H1 (cell line): ENCODE measurements at regions not wholly inside any gene's neighbourhood (a gene's known extent, or its start where the extent isn't known, plus 50 kb on each side); places are given as distances from the start of the nearest gene placed in this dataset.

Experiments used
- CTCF ChIA-PET: fragments of 300-600 bp; sonication (Branson Sonifier 250); formaldehyde crosslinking; loops from one replicate; lab custom pipeline; 2021; ENCODE audit not compliant: partially characterized antibody; lab: Charles Lee
- POLR2A ChIA-PET: fragments of 300-600 bp; sonication (Branson Sonifier 250); formaldehyde crosslinking; loops from one replicate; lab custom pipeline; 2021; ENCODE audit warnings: inconsistent platforms; ENCODE audit not compliant: partially characterized antibody; lab: Charles Lee
- DNase-seq, 2 experiments: peaks; one replicate each; pipeline versions ENCODE4 v3.0.0 to v3.0.0-alpha.2; 2010 to 2022; ENCODE audit warnings: low spot score in 2 of 2, low read depth in 1 of 2, mixed read lengths in 1 of 2
- FAIRE-seq: peaks from 2 replicates; lab custom pipeline; 2011; peaks lifted over from hg19 to GRCh38; lab: Jason Lieb, UNC
- H2AFZ ChIP-seq: 2 replicates; pipeline ENCODE4 v1.8.1; 2012; ENCODE audit warnings: low read length, inconsistent platforms
- H2AK5ac ChIP-seq: 2 replicates; pipeline ENCODE4 v1.6.1; 2013; ENCODE audit warnings: low read depth, low read length
- H2BK120ac ChIP-seq: replicated peaks from 2 replicates; pipeline ENCODE3; 2013; ENCODE audit warnings: low read depth, low read length, inconsistent platforms
- H2BK12ac ChIP-seq: 2 replicates; pipeline ENCODE4 v1.6.1; 2013; ENCODE audit warnings: low read depth, low read length
- H2BK15ac ChIP-seq: 2 replicates; pipeline ENCODE4 v1.6.1; 2013; ENCODE audit warnings: low read length
- H2BK20ac ChIP-seq: 2 replicates; pipeline ENCODE4 v1.6.1; 2013; ENCODE audit warnings: low read length
- H2BK5ac ChIP-seq: 2 replicates; pipeline ENCODE4 v1.6.1; 2013; ENCODE audit warnings: low read depth, low read length
- H3K14ac ChIP-seq: 2 replicates; pipeline ENCODE4 v1.6.1; 2013; ENCODE audit warnings: inconsistent platforms; ENCODE audit not compliant: insufficient read length
- H3K18ac ChIP-seq: 2 replicates; pipeline ENCODE4 v1.6.1; 2013; ENCODE audit warnings: low read length; ENCODE audit errors: extremely low read depth
- H3K23ac ChIP-seq: 2 replicates; pipeline ENCODE4 v1.6.1; 2013; ENCODE audit warnings: inconsistent platforms; ENCODE audit not compliant: insufficient read length
- H3K23me2 ChIP-seq: 2 replicates; pipeline ENCODE4 v1.6.1; 2013; ENCODE audit warnings: low read depth, low read length
- H3K27ac ChIP-seq: 2 replicates; pipeline ENCODE4 v1.6.1; 2011; ENCODE audit warnings: low read depth, low read length, inconsistent platforms
- H3K27me3 ChIP-seq, 4 experiments: replicated peaks in 1 of 4; 1 replicate in 1 of 4; 2 replicates in 3 of 4; pipeline versions ENCODE4 v1.6.1 to v1.8.1; 2011 to 2013; ENCODE audit warnings: low read length in 3 of 4, mild to moderate bottlenecking in 3 of 4, inconsistent platforms in 2 of 4, mixed read lengths in 2 of 4, moderate library complexity in 1 of 4; ENCODE audit not compliant: control insufficient read depth in 3 of 4, insufficient read depth in 3 of 4; ENCODE audit errors: extremely low read depth in 1 of 4
- H3K36me3 ChIP-seq, 4 experiments: 2 replicates each; pipeline versions ENCODE4 v1.6.1 to v1.8.1; 2011 to 2013; ENCODE audit warnings: mild to moderate bottlenecking in 4 of 4, low read length in 3 of 4, moderate library complexity in 2 of 4, control low read depth in 1 of 4, inconsistent platforms in 1 of 4; ENCODE audit not compliant: insufficient read depth in 4 of 4, control insufficient read depth in 2 of 4
- H3K4ac ChIP-seq: replicated peaks from 2 replicates; pipeline ENCODE3; 2013; ENCODE audit warnings: low read length, low read depth, mixed read lengths, inconsistent platforms; ENCODE audit not compliant: insufficient read length
- H3K4me1 ChIP-seq, 4 experiments: replicated peaks in 1 of 4; 1 replicate in 1 of 4; 2 replicates in 3 of 4; pipeline versions ENCODE4 v1.6.1 to v1.8.1; 2011 to 2013; ENCODE audit warnings: low read length in 3 of 4, inconsistent platforms in 2 of 4, mixed read lengths in 1 of 4; ENCODE audit not compliant: insufficient read depth in 4 of 4, control insufficient read depth in 3 of 4
- H3K4me2 ChIP-seq, 2 experiments: 2 replicates each; pipeline versions ENCODE4 v1.6.1 to v1.8.1; 2011 to 2013; ENCODE audit warnings: low read depth in 2 of 2, low read length in 2 of 2, control low read depth in 1 of 2, inconsistent platforms in 1 of 2, mild to moderate bottlenecking in 1 of 2; ENCODE audit not compliant: insufficient read depth in 1 of 2
- H3K4me3 ChIP-seq, 4 experiments: fragments of 200-600, 300-600 bp in 1 of 4; sonication (generic), shearing (Covaris generic), sonication (Bioruptor Twin) in 1 of 4; 2 replicates each; pipeline versions ENCODE4 v1.5.1 to v1.8.1; 2011 to 2016; ENCODE audit warnings: low read length in 4 of 4, low read depth in 3 of 4, control low read depth in 2 of 4, inconsistent platforms in 2 of 4, mild to moderate bottlenecking in 2 of 4, mixed read lengths in 1 of 4, moderate library complexity in 1 of 4; ENCODE audit not compliant: insufficient read depth in 2 of 4; ENCODE audit errors: extremely low read depth in 1 of 4
- H3K56ac ChIP-seq: replicated peaks from 2 replicates; pipeline ENCODE3; 2013; ENCODE audit warnings: low read depth, mild to moderate bottlenecking, mixed read lengths, low read length, inconsistent platforms; ENCODE audit not compliant: insufficient read length
- H3K79me1 ChIP-seq: 2 replicates; pipeline ENCODE4 v1.6.1; 2013; ENCODE audit warnings: low read depth, low read length, control low read depth
- H3K79me2 ChIP-seq, 2 experiments: 2 replicates each; pipeline versions ENCODE4 v1.6.1 to v1.8.1; 2012 to 2013; ENCODE audit warnings: low read length in 2 of 2, mild to moderate bottlenecking in 2 of 2, inconsistent platforms in 1 of 2; ENCODE audit not compliant: insufficient read depth in 2 of 2, control insufficient read depth in 1 of 2
- H3K9ac ChIP-seq, 4 experiments: replicated peaks in 1 of 4; 1 replicate in 1 of 4; 2 replicates in 3 of 4; pipeline versions ENCODE4 v1.6.1 to v1.8.1; 2011 to 2013; ENCODE audit warnings: low read depth in 3 of 4, low read length in 3 of 4, control low read depth in 2 of 4, mild to moderate bottlenecking in 2 of 4, moderate library complexity in 2 of 4, inconsistent platforms in 1 of 4; ENCODE audit errors: extremely low read depth in 1 of 4
- H3K9me3 ChIP-seq, 2 experiments: 2 replicates each; pipeline versions ENCODE4 v1.6.1 to v1.8.1; 2012 to 2013; ENCODE audit warnings: mild to moderate bottlenecking in 2 of 2, moderate library complexity in 2 of 2, control low read depth in 1 of 2, inconsistent platforms in 1 of 2, low read depth in 1 of 2, low read length in 1 of 2, mixed read lengths in 1 of 2; ENCODE audit not compliant: insufficient read depth in 2 of 2
- H4K20me1 ChIP-seq, 2 experiments: replicated peaks in 1 of 2; 2 replicates each; pipeline versions ENCODE3 to v1.8.1; 2011 to 2013; ENCODE audit warnings: inconsistent platforms in 2 of 2, low read length in 2 of 2, mild to moderate bottlenecking in 1 of 2; ENCODE audit not compliant: insufficient read depth in 2 of 2, control insufficient read depth in 1 of 2
- H4K5ac ChIP-seq: 2 replicates; pipeline ENCODE4 v1.6.1; 2013; ENCODE audit warnings: low read length, low read depth, mixed read lengths, inconsistent platforms; ENCODE audit not compliant: insufficient read length
- H4K8ac ChIP-seq: 2 replicates; pipeline ENCODE4 v1.8.0; 2013; ENCODE audit warnings: mild to moderate bottlenecking, moderate library complexity, low read length, inconsistent platforms; ENCODE audit not compliant: insufficient read depth; ENCODE audit errors: extremely low read depth
- H4K91ac ChIP-seq: replicated peaks from 2 replicates; pipeline ENCODE3; 2013; ENCODE audit warnings: low read length, mixed read lengths, inconsistent platforms; ENCODE audit not compliant: insufficient read length
- E2F6 ChIP-seq: IDR thresholded peaks from 2 replicates; pipeline ENCODE4 v1.6.1; 2012; ENCODE audit warnings: inconsistent platforms
- JUND ChIP-seq: IDR thresholded peaks from 2 replicates; pipeline ENCODE4 v1.6.1; 2011; ENCODE audit warnings: mild to moderate bottlenecking, improper control_type of control experiment, low read length
- SAP30 ChIP-seq: fragments of 300-600 bp; sonication (generic); IDR thresholded peaks from 2 replicates; pipeline ENCODE4 v1.7.1; 2012; ENCODE audit warnings: low read length, moderate library complexity, mild to moderate bottlenecking, inconsistent platforms; ENCODE audit not compliant: insufficient read depth, insufficient replicate concordance
- WGBS, 2 experiments: shearing (Covaris generic) in 1 of 2; methylation state at CpG; one replicate each; pipeline versions ENCODE4 v1.1.6 to v1.1.7; 2013 to 2015; ENCODE audit warnings: low lambda C conversion rate in 2 of 2, mixed read lengths in 2 of 2, inconsistent platforms in 1 of 2, low coverage in 1 of 2, missing lambda C conversion rate in 1 of 2; ENCODE audit not compliant: insufficient replicate concordance in 2 of 2, insufficient coverage in 1 of 2, insufficient read length in 1 of 2; ENCODE audit errors: extremely low coverage in 1 of 2, missing lambda C conversion rate in 1 of 2; 5-methylcytosine and 5-hydroxymethylcytosine counted together

GRCh38 chr9:108579757-108580439 is 275.9 kb downstream of the ACTL7B start:
- TF ChIP-seq JUND, result no peak
- TF ChIP-seq SAP30, result no peak
- TF ChIP-seq E2F6, result no peak

More at GRCh38 chr9:108579757-108580439, 275.9 kb downstream of the ACTL7B start:
- 95% methylated on average over 6 of the region's 6 CpGs; no CpG with 5 or more reads in 1 of the 2 experiments for WGBS, 2 experiments
- no peaks in the 10 kb centered on the region for H3K4me1 ChIP-seq
- H3K18ac ChIP-seq, result no peak overlapping the region
- DNase-seq (no peak), FAIRE-seq (no peak)
- H3K79me1 ChIP-seq, result no peaks in the 10 kb centered on the region
- H2BK20ac ChIP-seq, result no peak overlapping the region
- no peak overlapping the region for H2BK5ac ChIP-seq
- no peak overlapping the region for H2BK12ac ChIP-seq
- no peaks in the 10 kb centered on the region for H3K23me2 ChIP-seq
- H3K27ac ChIP-seq, result no peak overlapping the region
- H3K9ac ChIP-seq, result no peak overlapping the region
- no peak overlapping the region for H4K5ac ChIP-seq
- POLR2A ChIA-PET, result no interaction called here
- H4K20me1 ChIP-seq, result no peaks in the 10 kb centered on the region
- no peaks in the 10 kb centered on the region for H3K9me3 ChIP-seq
- no peak overlapping the region for H3K23ac ChIP-seq
- CTCF ChIA-PET, result interaction anchor here (0.7 to 2.8 kb wide), 4 partner anchors 14 to 995 kb away, joined by 3 to 13 read pairs (median 6); no protein-coding TSS in a partner anchor
- no peak overlapping the region for H3K56ac ChIP-seq
- H3K79me2 ChIP-seq, result no peaks in the 10 kb centered on the region
- H2AFZ ChIP-seq, result no peak overlapping the region; the same call in 1 of the 2 replicates
- H4K8ac ChIP-seq, result no peak overlapping the region
- no peak overlapping the region for H3K4me2 ChIP-seq
- no peak overlapping the region for H3K4ac ChIP-seq
- H2AK5ac ChIP-seq, result no peak overlapping the region
- H3K4me3 ChIP-seq, result no peak overlapping the region
- H4K91ac ChIP-seq, result no peak overlapping the region
- no peaks in the 10 kb centered on the region for H3K36me3 ChIP-seq
- no peaks in the 10 kb centered on the region for H3K27me3 ChIP-seq
- no peak overlapping the region for H2BK15ac ChIP-seq
- H2BK120ac ChIP-seq, result no peak overlapping the region
- no peak overlapping the region for H3K14ac ChIP-seq
